H1 (cell line): ENCODE measurements at regions not wholly inside any gene's neighbourhood (a gene's known extent, or its start where the extent isn't known, plus 50 kb on each side); places are given as distances from the start of the nearest gene placed in this dataset.

Experiments
- CTCF ChIA-PET: fragments of 300-600 bp; sonication (Branson Sonifier 250); formaldehyde crosslinking; loops from one replicate; lab custom pipeline; 2021; ENCODE audit not compliant: partially characterized antibody; lab: Charles Lee
- POLR2A ChIA-PET: fragments of 300-600 bp; sonication (Branson Sonifier 250); formaldehyde crosslinking; loops from one replicate; lab custom pipeline; 2021; ENCODE audit warnings: inconsistent platforms; ENCODE audit not compliant: partially characterized antibody; lab: Charles Lee
- DNase-seq, 2 experiments: peaks; one replicate each; pipeline versions ENCODE4 v3.0.0 to v3.0.0-alpha.2; 2010 to 2022; ENCODE audit warnings: low spot score in 2 of 2, low read depth in 1 of 2, mixed read lengths in 1 of 2
- FAIRE-seq: peaks from 2 replicates; lab custom pipeline; 2011; peaks lifted over from hg19 to GRCh38; lab: Jason Lieb, UNC
- H2AFZ ChIP-seq: 2 replicates; pipeline ENCODE4 v1.8.1; 2012; ENCODE audit warnings: low read length, inconsistent platforms
- H2AK5ac ChIP-seq: 2 replicates; pipeline ENCODE4 v1.6.1; 2013; ENCODE audit warnings: low read depth, low read length
- H2BK120ac ChIP-seq: replicated peaks from 2 replicates; pipeline ENCODE3; 2013; ENCODE audit warnings: low read depth, low read length, inconsistent platforms
- H2BK12ac ChIP-seq: 2 replicates; pipeline ENCODE4 v1.6.1; 2013; ENCODE audit warnings: low read depth, low read length
- H2BK15ac ChIP-seq: 2 replicates; pipeline ENCODE4 v1.6.1; 2013; ENCODE audit warnings: low read length
- H2BK20ac ChIP-seq: 2 replicates; pipeline ENCODE4 v1.6.1; 2013; ENCODE audit warnings: low read length
- H2BK5ac ChIP-seq: 2 replicates; pipeline ENCODE4 v1.6.1; 2013; ENCODE audit warnings: low read depth, low read length
- H3K14ac ChIP-seq: 2 replicates; pipeline ENCODE4 v1.6.1; 2013; ENCODE audit warnings: inconsistent platforms; ENCODE audit not compliant: insufficient read length
- H3K18ac ChIP-seq: 2 replicates; pipeline ENCODE4 v1.6.1; 2013; ENCODE audit warnings: low read length; ENCODE audit errors: extremely low read depth
- H3K23ac ChIP-seq: 2 replicates; pipeline ENCODE4 v1.6.1; 2013; ENCODE audit warnings: inconsistent platforms; ENCODE audit not compliant: insufficient read length
- H3K23me2 ChIP-seq: 2 replicates; pipeline ENCODE4 v1.6.1; 2013; ENCODE audit warnings: low read depth, low read length
- H3K27ac ChIP-seq: 2 replicates; pipeline ENCODE4 v1.6.1; 2011; ENCODE audit warnings: low read depth, low read length, inconsistent platforms
- H3K27me3 ChIP-seq, 4 experiments: replicated peaks in 1 of 4; 1 replicate in 1 of 4; 2 replicates in 3 of 4; pipeline versions ENCODE4 v1.6.1 to v1.8.1; 2011 to 2013; ENCODE audit warnings: low read length in 3 of 4, mild to moderate bottlenecking in 3 of 4, inconsistent platforms in 2 of 4, mixed read lengths in 2 of 4, moderate library complexity in 1 of 4; ENCODE audit not compliant: control insufficient read depth in 3 of 4, insufficient read depth in 3 of 4; ENCODE audit errors: extremely low read depth in 1 of 4
- H3K36me3 ChIP-seq, 4 experiments: 2 replicates each; pipeline versions ENCODE4 v1.6.1 to v1.8.1; 2011 to 2013; ENCODE audit warnings: mild to moderate bottlenecking in 4 of 4, low read length in 3 of 4, moderate library complexity in 2 of 4, control low read depth in 1 of 4, inconsistent platforms in 1 of 4; ENCODE audit not compliant: insufficient read depth in 4 of 4, control insufficient read depth in 2 of 4
- H3K4ac ChIP-seq: replicated peaks from 2 replicates; pipeline ENCODE3; 2013; ENCODE audit warnings: low read length, low read depth, mixed read lengths, inconsistent platforms; ENCODE audit not compliant: insufficient read length
- H3K4me1 ChIP-seq, 4 experiments: replicated peaks in 1 of 4; 1 replicate in 1 of 4; 2 replicates in 3 of 4; pipeline versions ENCODE4 v1.6.1 to v1.8.1; 2011 to 2013; ENCODE audit warnings: low read length in 3 of 4, inconsistent platforms in 2 of 4, mixed read lengths in 1 of 4; ENCODE audit not compliant: insufficient read depth in 4 of 4, control insufficient read depth in 3 of 4
- H3K4me2 ChIP-seq, 2 experiments: 2 replicates each; pipeline versions ENCODE4 v1.6.1 to v1.8.1; 2011 to 2013; ENCODE audit warnings: low read depth in 2 of 2, low read length in 2 of 2, control low read depth in 1 of 2, inconsistent platforms in 1 of 2, mild to moderate bottlenecking in 1 of 2; ENCODE audit not compliant: insufficient read depth in 1 of 2
- H3K4me3 ChIP-seq, 4 experiments: fragments of 200-600, 300-600 bp in 1 of 4; sonication (generic), shearing (Covaris generic), sonication (Bioruptor Twin) in 1 of 4; 2 replicates each; pipeline versions ENCODE4 v1.5.1 to v1.8.1; 2011 to 2016; ENCODE audit warnings: low read length in 4 of 4, low read depth in 3 of 4, control low read depth in 2 of 4, inconsistent platforms in 2 of 4, mild to moderate bottlenecking in 2 of 4, mixed read lengths in 1 of 4, moderate library complexity in 1 of 4; ENCODE audit not compliant: insufficient read depth in 2 of 4; ENCODE audit errors: extremely low read depth in 1 of 4
- H3K56ac ChIP-seq: replicated peaks from 2 replicates; pipeline ENCODE3; 2013; ENCODE audit warnings: low read depth, mild to moderate bottlenecking, mixed read lengths, low read length, inconsistent platforms; ENCODE audit not compliant: insufficient read length
- H3K79me1 ChIP-seq: 2 replicates; pipeline ENCODE4 v1.6.1; 2013; ENCODE audit warnings: low read depth, low read length, control low read depth
- H3K79me2 ChIP-seq, 2 experiments: 2 replicates each; pipeline versions ENCODE4 v1.6.1 to v1.8.1; 2012 to 2013; ENCODE audit warnings: low read length in 2 of 2, mild to moderate bottlenecking in 2 of 2, inconsistent platforms in 1 of 2; ENCODE audit not compliant: insufficient read depth in 2 of 2, control insufficient read depth in 1 of 2
- H3K9ac ChIP-seq, 4 experiments: replicated peaks in 1 of 4; 1 replicate in 1 of 4; 2 replicates in 3 of 4; pipeline versions ENCODE4 v1.6.1 to v1.8.1; 2011 to 2013; ENCODE audit warnings: low read depth in 3 of 4, low read length in 3 of 4, control low read depth in 2 of 4, mild to moderate bottlenecking in 2 of 4, moderate library complexity in 2 of 4, inconsistent platforms in 1 of 4; ENCODE audit errors: extremely low read depth in 1 of 4
- H3K9me3 ChIP-seq, 2 experiments: 2 replicates each; pipeline versions ENCODE4 v1.6.1 to v1.8.1; 2012 to 2013; ENCODE audit warnings: mild to moderate bottlenecking in 2 of 2, moderate library complexity in 2 of 2, control low read depth in 1 of 2, inconsistent platforms in 1 of 2, low read depth in 1 of 2, low read length in 1 of 2, mixed read lengths in 1 of 2; ENCODE audit not compliant: insufficient read depth in 2 of 2
- H4K20me1 ChIP-seq, 2 experiments: replicated peaks in 1 of 2; 2 replicates each; pipeline versions ENCODE3 to v1.8.1; 2011 to 2013; ENCODE audit warnings: inconsistent platforms in 2 of 2, low read length in 2 of 2, mild to moderate bottlenecking in 1 of 2; ENCODE audit not compliant: insufficient read depth in 2 of 2, control insufficient read depth in 1 of 2
- H4K5ac ChIP-seq: 2 replicates; pipeline ENCODE4 v1.6.1; 2013; ENCODE audit warnings: low read length, low read depth, mixed read lengths, inconsistent platforms; ENCODE audit not compliant: insufficient read length
- H4K8ac ChIP-seq: 2 replicates; pipeline ENCODE4 v1.8.0; 2013; ENCODE audit warnings: mild to moderate bottlenecking, moderate library complexity, low read length, inconsistent platforms; ENCODE audit not compliant: insufficient read depth; ENCODE audit errors: extremely low read depth
- H4K91ac ChIP-seq: replicated peaks from 2 replicates; pipeline ENCODE3; 2013; ENCODE audit warnings: low read length, mixed read lengths, inconsistent platforms; ENCODE audit not compliant: insufficient read length
- BCL11A ChIP-seq, 2 experiments: IDR thresholded peaks; one replicate each; pipeline ENCODE4 v1.6.1; 2011; ENCODE audit warnings: low read depth in 2 of 2, low read length in 2 of 2, mild to moderate bottlenecking in 2 of 2
- CBX5 ChIP-seq: fragments of 300-800, 300-1000 bp; sonication (generic); IDR thresholded peaks from 2 replicates; pipeline ENCODE4 v1.7.1; 2016; ENCODE audit warnings: antibody characterized with exemption, low read length, low read depth
- CHD1 ChIP-seq: IDR thresholded peaks from 2 replicates; pipeline ENCODE4 v1.6.1; 2012; ENCODE audit warnings: low read depth, low read length, improper control_type of control experiment
- CREB1 ChIP-seq: IDR thresholded peaks from 2 replicates; pipeline ENCODE4 v1.6.1; 2012; ENCODE audit warnings: inconsistent platforms
- CTBP2 ChIP-seq: IDR thresholded peaks from 2 replicates; pipeline ENCODE4 v1.7.0; 2011; ENCODE audit warnings: borderline replicate concordance, mild to moderate bottlenecking, moderate library complexity, mixed read lengths, low read length; ENCODE audit not compliant: insufficient read depth, insufficient read length
- CTCF ChIP-seq, 3 experiments: IDR thresholded peaks; 1 replicate in 2 of 3; 2 replicates in 1 of 3; pipeline versions ENCODE4 v1.5.1 to v1.6.1; 2011; ENCODE audit warnings: low read length in 3 of 3, mild to moderate bottlenecking in 3 of 3, inconsistent platforms in 2 of 3, low read depth in 1 of 3, moderate library complexity in 1 of 3; ENCODE audit not compliant: insufficient read depth in 1 of 3; ENCODE audit errors: control extremely low read depth in 1 of 3
- HDAC2 ChIP-seq, 2 experiments: fragments of 300-600 bp in 1 of 2; sonication (generic) in 1 of 2; IDR thresholded peaks; 2 replicates each; pipeline ENCODE4 v1.6.1; 2011 to 2012; ENCODE audit warnings: low read depth in 2 of 2, low read length in 2 of 2, mild to moderate bottlenecking in 2 of 2, moderate library complexity in 2 of 2, borderline replicate concordance in 1 of 2, inconsistent platforms in 1 of 2
- SP4 ChIP-seq: IDR thresholded peaks from 2 replicates; pipeline ENCODE4 v1.6.1; 2012; ENCODE audit warnings: low read length, inconsistent platforms
- SUZ12 ChIP-seq: fragments of 200-600 bp; sonication (generic); IDR thresholded peaks from 2 replicates; pipeline ENCODE4 v1.6.1; 2012; ENCODE audit warnings: mild to moderate bottlenecking, inconsistent platforms, low read length, moderate library complexity, mixed read lengths
- YY1 ChIP-seq: IDR thresholded peaks from 2 replicates; pipeline ENCODE4 v1.6.1; 2011; ENCODE audit warnings: low read depth, mild to moderate bottlenecking, low read length
- WGBS, 2 experiments: shearing (Covaris generic) in 1 of 2; methylation state at CpG; one replicate each; pipeline versions ENCODE4 v1.1.6 to v1.1.7; 2013 to 2015; ENCODE audit warnings: low lambda C conversion rate in 2 of 2, mixed read lengths in 2 of 2, inconsistent platforms in 1 of 2, low coverage in 1 of 2, missing lambda C conversion rate in 1 of 2; ENCODE audit not compliant: insufficient replicate concordance in 2 of 2, insufficient coverage in 1 of 2, insufficient read length in 1 of 2; ENCODE audit errors: extremely low coverage in 1 of 2, missing lambda C conversion rate in 1 of 2; 5-methylcytosine and 5-hydroxymethylcytosine counted together

- Histone ChIP-seq H4K91ac (no peak overlapping the region), H2BK5ac (no peak overlapping the region), H3K56ac (no peak overlapping the region), H2AK5ac (no peak overlapping the region), H3K4ac (no peak overlapping the region), H2AFZ (no peak overlapping the region), H3K9ac (no peak overlapping the region), H3K4me2 (no peak overlapping the region), H4K20me1 (no peaks in the 10 kb centered on the region), H3K79me1 (no peaks in the 10 kb centered on the region), H3K4me1 (no peaks in the 10 kb centered on the region; a peak in 1 of 7 replicates), H3K9me3 (no peaks in the 10 kb centered on the region), H3K4me3 (no peak overlapping the region), H3K79me2 (no peaks in the 10 kb centered on the region), H3K27me3 (no peaks in the 10 kb centered on the region), H3K36me3 (no peaks in the 10 kb centered on the region), H3K23ac (no peak overlapping the region), H3K27ac (no peak overlapping the region), H4K8ac (no peak overlapping the region), H4K5ac (no peak overlapping the region), H2BK120ac (no peak overlapping the region), H2BK20ac (no peak overlapping the region), H3K23me2 (no peaks in the 10 kb centered on the region), H3K18ac (no peak overlapping the region), H2BK12ac (no peak overlapping the region), H2BK15ac (no peak overlapping the region), H3K14ac (no peak overlapping the region)
- ChIA-PET CTCF (no interaction called here), POLR2A (no interaction called here)
- DNase-seq (no peak), FAIRE-seq (no peak)
- WGBS, 2 experiments, result 88% methylated on average over 4 of the region's 4 CpGs; no CpG with 5 or more reads in 1 of the 2 experiments
- no peak for TF ChIP-seq CHD1
- no peak for TF ChIP-seq SP4
- no peak for TF ChIP-seq CTCF (IDR thresholded peaks at IDR 0.05; ENCODE audit: control extremely low read depth in 1 of 3, insufficient read depth in 1 of 3, low read depth in 1 of 3, low read length in 3 of 3)
- TF ChIP-seq HDAC2 (IDR thresholded peaks at IDR 0.05; ENCODE audit: borderline replicate concordance in 1 of 2, low read depth in 2 of 2, low read length in 2 of 2), result no peak
- no peak for TF ChIP-seq SUZ12
- TF ChIP-seq CBX5, result no peak
- no peak for TF ChIP-seq BCL11A (IDR thresholded peaks at IDR 0.05; ENCODE audit: low read depth in 2 of 2, low read length in 2 of 2)
- TF ChIP-seq YY1, result no peak
- no peak for TF ChIP-seq CREB1
- no peak for TF ChIP-seq CTBP2
Measured at GRCh38 chr6:168863467-168863866, 390.2 kb downstream of the THBS2 start.
